ENCODE measurements at regions not wholly inside any gene's neighbourhood (a gene's known extent, or its start where the extent isn't known, plus 50 kb on each side); places are given as distances from the start of the nearest gene placed in this dataset.

DNA sequence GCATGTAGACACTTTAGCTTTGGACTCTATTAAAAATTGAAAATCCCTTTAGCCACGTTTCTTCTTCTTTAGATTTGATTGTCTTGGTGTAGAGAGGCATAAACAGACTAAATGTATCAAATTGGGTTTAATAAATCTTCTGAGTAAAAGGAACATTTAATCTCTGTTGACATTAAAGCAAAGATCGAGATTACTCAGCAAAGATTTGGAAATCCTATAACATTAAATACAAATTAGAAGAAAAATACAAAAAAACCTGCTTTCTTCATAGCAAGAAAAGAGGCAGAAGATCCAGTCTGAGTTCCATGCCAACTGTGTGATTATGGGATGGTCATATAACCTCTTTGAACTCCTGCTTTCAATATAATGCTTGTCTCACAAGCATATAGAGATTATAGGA lies 172.3 kb downstream of the GJA1 start:
- H3K36me3 ChIP-seq (ENCODE audit: insufficient read depth, low read length), result no peaks in the 10 kb centered on the region
- TF ChIP-seq, protein P1, sequence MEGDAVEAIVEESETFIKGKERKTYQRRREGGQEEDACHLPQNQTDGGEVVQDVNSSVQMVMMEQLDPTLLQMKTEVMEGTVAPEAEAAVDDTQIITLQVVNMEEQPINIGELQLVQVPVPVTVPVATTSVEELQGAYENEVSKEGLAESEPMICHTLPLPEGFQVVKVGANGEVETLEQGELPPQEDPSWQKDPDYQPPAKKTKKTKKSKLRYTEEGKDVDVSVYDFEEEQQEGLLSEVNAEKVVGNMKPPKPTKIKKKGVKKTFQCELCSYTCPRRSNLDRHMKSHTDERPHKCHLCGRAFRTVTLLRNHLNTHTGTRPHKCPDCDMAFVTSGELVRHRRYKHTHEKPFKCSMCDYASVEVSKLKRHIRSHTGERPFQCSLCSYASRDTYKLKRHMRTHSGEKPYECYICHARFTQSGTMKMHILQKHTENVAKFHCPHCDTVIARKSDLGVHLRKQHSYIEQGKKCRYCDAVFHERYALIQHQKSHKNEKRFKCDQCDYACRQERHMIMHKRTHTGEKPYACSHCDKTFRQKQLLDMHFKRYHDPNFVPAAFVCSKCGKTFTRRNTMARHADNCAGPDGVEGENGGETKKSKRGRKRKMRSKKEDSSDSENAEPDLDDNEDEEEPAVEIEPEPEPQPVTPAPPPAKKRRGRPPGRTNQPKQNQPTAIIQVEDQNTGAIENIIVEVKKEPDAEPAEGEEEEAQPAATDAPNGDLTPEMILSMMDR (IDR thresholded peaks at IDR 0.05; ENCODE audit: low read length), result no peak
- no peak for TF ChIP-seq EZH2 (IDR thresholded peaks at IDR 0.05; ENCODE audit: borderline replicate concordance, low read length)
- H3K27ac ChIP-seq (ENCODE audit: low read depth, low read length, poor library complexity, severe bottlenecking), result no peak overlapping the region
- H4K20me1 ChIP-seq (ENCODE audit: insufficient read depth, low read length), result no peaks in the 10 kb centered on the region
- H3K9me2 ChIP-seq (ENCODE audit: low read depth, low read length), result no peaks in the 10 kb centered on the region
- no peaks in the 10 kb centered on the region for H3F3A ChIP-seq (ENCODE audit: insufficient read depth, low read length)
- no peak overlapping the region for H3K4me2 ChIP-seq (ENCODE audit: low read length)
- H3K4me1 ChIP-seq (ENCODE audit: insufficient read depth, low read length, severe bottlenecking), result no peaks in the 10 kb centered on the region
- no peak overlapping the region for H3K9ac ChIP-seq (ENCODE audit: low read length)
- no peaks in the 10 kb centered on the region for H3K9me3 ChIP-seq (ENCODE audit: low read length)
- H3K27me3 ChIP-seq (ENCODE audit: insufficient read depth, low read length), result no peaks in the 10 kb centered on the region
- H3K4me3 ChIP-seq (ENCODE audit: low read depth, low read length, poor library complexity, severe bottlenecking), result no peak overlapping the region
- no peaks in the 10 kb centered on the region for H3K79me2 ChIP-seq (ENCODE audit: insufficient read depth, low read length)
- no peak overlapping the region for H2AFZ ChIP-seq (ENCODE audit: low read length)

DNA sequence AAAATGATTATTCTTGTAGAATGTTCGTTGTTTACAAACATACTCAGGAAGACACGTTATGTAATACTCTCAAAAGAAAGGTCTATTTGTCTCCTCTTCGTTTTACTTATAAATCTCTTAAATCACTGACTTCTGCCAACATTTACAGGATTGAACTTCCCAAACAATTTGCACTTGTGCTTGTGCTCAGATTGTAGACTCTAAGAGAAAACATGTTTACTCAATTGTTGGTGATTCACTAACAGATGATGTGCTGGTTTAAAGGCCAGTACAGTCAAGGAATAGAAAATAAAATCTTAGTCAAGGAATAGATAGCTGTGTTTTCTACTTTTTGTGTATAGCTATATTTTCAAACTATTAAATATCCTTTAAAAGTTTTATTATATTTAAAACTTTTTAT lies 172.8 kb downstream of the GJA1 start:
- H3K9ac ChIP-seq (ENCODE audit: low read length), result no peak overlapping the region
- TF ChIP-seq, protein P1 (IDR thresholded peaks at IDR 0.05; ENCODE audit: low read length), result no peak
- TF ChIP-seq EZH2 (IDR thresholded peaks at IDR 0.05; ENCODE audit: borderline replicate concordance, low read length), result no peak
- H3K79me2 ChIP-seq (ENCODE audit: insufficient read depth, low read length), result no peaks in the 10 kb centered on the region
- H3K4me1 ChIP-seq (ENCODE audit: insufficient read depth, low read length, severe bottlenecking), result no peaks in the 10 kb centered on the region
- no peaks in the 10 kb centered on the region for H3F3A ChIP-seq (ENCODE audit: insufficient read depth, low read length)
- H3K4me2 ChIP-seq (ENCODE audit: low read length), result no peak overlapping the region
- no peak overlapping the region for H3K4me3 ChIP-seq (ENCODE audit: low read depth, low read length, poor library complexity, severe bottlenecking)
- no peaks in the 10 kb centered on the region for H3K36me3 ChIP-seq (ENCODE audit: insufficient read depth, low read length)
- H3K9me2 ChIP-seq (ENCODE audit: low read depth, low read length), result no peaks in the 10 kb centered on the region
- H3K27ac ChIP-seq (ENCODE audit: low read depth, low read length, poor library complexity, severe bottlenecking), result no peak overlapping the region
- H2AFZ ChIP-seq (ENCODE audit: low read length), result no peak overlapping the region
- H4K20me1 ChIP-seq (ENCODE audit: insufficient read depth, low read length), result no peaks in the 10 kb centered on the region
- no peaks in the 10 kb centered on the region for H3K9me3 ChIP-seq (ENCODE audit: low read length)
- H3K27me3 ChIP-seq (ENCODE audit: insufficient read depth, low read length), result no peaks in the 10 kb centered on the region

DNA sequence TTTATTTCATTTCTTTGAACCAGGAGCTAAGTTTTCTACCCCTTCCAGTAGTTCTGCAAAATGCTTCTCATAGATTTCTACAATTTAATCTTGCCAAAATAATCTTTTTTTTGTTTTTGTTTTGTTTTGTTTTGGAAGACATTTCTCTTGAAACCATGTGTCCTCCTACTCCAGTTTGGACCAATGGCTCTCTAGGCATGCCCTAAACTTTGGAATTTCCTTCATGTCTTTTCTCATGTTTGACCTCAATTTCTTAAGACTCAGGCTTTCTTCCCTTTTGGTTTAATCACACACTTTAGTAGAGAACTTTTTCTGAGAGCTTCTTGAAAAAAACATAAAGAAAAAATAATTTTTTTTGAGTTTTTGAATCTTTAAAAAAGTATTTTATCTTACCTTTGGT lies 173.8 kb downstream of the GJA1 start:
- H3K36me3 ChIP-seq (ENCODE audit: insufficient read depth, low read length), result no peaks in the 10 kb centered on the region
- no peaks in the 10 kb centered on the region for H3K79me2 ChIP-seq (ENCODE audit: insufficient read depth, low read length)
- no peaks in the 10 kb centered on the region for H3K27me3 ChIP-seq (ENCODE audit: insufficient read depth, low read length)
- no peaks in the 10 kb centered on the region for H3K9me2 ChIP-seq (ENCODE audit: low read depth, low read length)
- no peaks in the 10 kb centered on the region for H3K4me1 ChIP-seq (ENCODE audit: insufficient read depth, low read length, severe bottlenecking)
- no peaks in the 10 kb centered on the region for H3K9me3 ChIP-seq (ENCODE audit: low read length)
- TF ChIP-seq, protein P1 (IDR thresholded peaks at IDR 0.05; ENCODE audit: low read length), result no peak
- no peak for TF ChIP-seq EZH2 (IDR thresholded peaks at IDR 0.05; ENCODE audit: borderline replicate concordance, low read length)
- H4K20me1 ChIP-seq (ENCODE audit: insufficient read depth, low read length), result no peaks in the 10 kb centered on the region
- no peak overlapping the region for H3K4me2 ChIP-seq (ENCODE audit: low read length)
- H2AFZ ChIP-seq (ENCODE audit: low read length), result no peak overlapping the region
- no peak overlapping the region for H3K27ac ChIP-seq (ENCODE audit: low read depth, low read length, poor library complexity, severe bottlenecking)
- H3K4me3 ChIP-seq (ENCODE audit: low read depth, low read length, poor library complexity, severe bottlenecking), result no peak overlapping the region
- no peak overlapping the region for H3K9ac ChIP-seq (ENCODE audit: low read length)
- no peaks in the 10 kb centered on the region for H3F3A ChIP-seq (ENCODE audit: insufficient read depth, low read length)

Data from OCI-LY1 (cell line).